ENCODE measurements at regions not wholly inside any gene's neighbourhood (a gene's known extent, or its start where the extent isn't known, plus 50 kb on each side); places are given as distances from the start of the nearest gene placed in this dataset.
A peak's percentile ranks its signal among the peaks of the same experiment; 100 is the strongest.

DNA sequence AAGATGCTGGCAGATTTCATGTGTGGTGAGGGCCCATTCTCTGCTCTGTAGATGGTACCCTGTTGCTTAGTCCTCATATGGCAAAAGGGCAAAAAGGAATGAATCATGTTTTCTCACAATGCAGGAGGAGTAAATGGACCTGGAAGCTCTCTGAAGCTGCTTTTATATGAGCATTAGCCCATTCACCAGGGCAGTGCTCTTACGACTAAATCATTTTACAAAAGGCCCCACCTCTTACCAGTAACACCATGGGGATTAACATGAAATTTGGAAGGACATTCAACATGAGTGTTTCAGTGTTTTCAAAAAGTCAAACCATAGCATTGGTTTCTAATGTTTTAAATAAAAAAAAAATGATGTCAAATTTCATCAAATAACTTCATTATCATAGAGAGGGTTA lies 495.7 kb upstream of the CBLB start:
- intact Hi-C loops (cut with micrococcal nuclease), result loop anchor here (10.0 kb wide), 1 partner anchor 190 kb away; no protein-coding TSS in a partner anchor
- Mint-ChIP-seq H3K9me3 (peaks cover 5% of the 10 kb centered on the region), H3K4me3 (no peak overlapping the region), H3K36me3 (ENCODE audit: low read depth) (no peaks in the 10 kb centered on the region), H3K4me1 (peaks cover 5% of the 10 kb centered on the region), H3K27me3 (no peaks in the 10 kb centered on the region), H3K27ac (no peak overlapping the region)
- CTCF ChIA-PET, result interaction anchor here (0.6 kb wide), 1 partner anchor 245 kb away, joined by 3 read pairs; no protein-coding TSS in a partner anchor
- ATAC-seq (ENCODE audit: low read depth) (no peak), DNase-seq (no peak)
- no peak for TF ChIP-seq CTCF (IDR thresholded peaks at IDR 0.05)
- POLR2A ChIA-PET, result no interaction called here

- ATAC-seq (ENCODE audit: low read depth), result no peak
- no peak overlapping the region for H3K4me3 Mint-ChIP-seq
- intact Hi-C loops (cut with micrococcal nuclease), result loop anchor here (10.0 kb wide), 1 partner anchor 190 kb away; no protein-coding TSS in a partner anchor
- no peak overlapping the region for H3K27ac Mint-ChIP-seq
- DNase-seq, result no peak
- CTCF ChIA-PET, result no interaction called here
- POLR2A ChIA-PET, result no interaction called here
- peaks cover 5% of the 10 kb centered on the region for H3K9me3 Mint-ChIP-seq
- TF ChIP-seq CTCF (IDR thresholded peaks at IDR 0.05), result peak; percentile 75
- no peaks in the 10 kb centered on the region for H3K36me3 Mint-ChIP-seq (ENCODE audit: low read depth)
- H3K4me1 Mint-ChIP-seq, result peaks cover 5% of the 10 kb centered on the region
- no peaks in the 10 kb centered on the region for H3K27me3 Mint-ChIP-seq
Observed at GRCh38 chr3:106365061-106365691, 496.4 kb upstream of the CBLB start.

- ATAC-seq (ENCODE audit: low read depth) (no peak), DNase-seq (no peak)
- Mint-ChIP-seq H3K27ac (no peak overlapping the region), H3K9me3 (peaks cover 5% of the 10 kb centered on the region), H3K27me3 (peaks cover 1% of the 10 kb centered on the region), H3K4me1 (peaks cover 5% of the 10 kb centered on the region), H3K36me3 (ENCODE audit: low read depth) (no peaks in the 10 kb centered on the region), H3K4me3 (no peak overlapping the region)
- ChIA-PET CTCF (no interaction called here), POLR2A (no interaction called here)
- TF ChIP-seq CTCF (IDR thresholded peaks at IDR 0.05), result no peak
- intact Hi-C loops (cut with micrococcal nuclease), result loop anchor here (10.0 kb wide), 1 partner anchor 188 kb away; no protein-coding TSS in a partner anchor
Observed at GRCh38 chr3:106366352-106366751, 497.5 kb upstream of the CBLB start.

- POLR2A ChIA-PET, result no interaction called here
- H3K4me1 Mint-ChIP-seq, result peaks cover 5% of the 10 kb centered on the region
- H3K27me3 Mint-ChIP-seq, result peaks cover 1% of the 10 kb centered on the region
- no peaks in the 10 kb centered on the region for H3K36me3 Mint-ChIP-seq (ENCODE audit: low read depth)
- no peaks in the 10 kb centered on the region for H3K9me3 Mint-ChIP-seq
- CTCF ChIA-PET, result no interaction called here
- H3K4me3 Mint-ChIP-seq, result no peak overlapping the region
- no peak for TF ChIP-seq CTCF (IDR thresholded peaks at IDR 0.05)
- no peak overlapping the region for H3K27ac Mint-ChIP-seq
- ATAC-seq (ENCODE audit: low read depth), result no peak
- DNase-seq, result no peak
- intact Hi-C loops (cut with micrococcal nuclease), result loop anchor here (10.0 kb wide), 1 partner anchor 187 kb away; no protein-coding TSS in a partner anchor
Observed at GRCh38 chr3:106367496-106367895, 498.7 kb upstream of the CBLB start.

- CTCF ChIA-PET, result interaction anchor here (0.5 kb wide), 1 partner anchor 63 kb away, joined by 3 read pairs; no protein-coding TSS in a partner anchor
- intact Hi-C loops (cut with micrococcal nuclease), result no loop called here
Observed at GRCh38 chr3:106371221-106371970, 502.6 kb upstream of the CBLB start.

More at GRCh38 chr3:106371221-106371970, 502.6 kb upstream of the CBLB start:
- DNase-seq (no peak), ATAC-seq (ENCODE audit: low read depth) (no peak)
- Mint-ChIP-seq H3K27me3 (peaks cover 1% of the 10 kb centered on the region), H3K27ac (no peak overlapping the region), H3K4me1 (no peaks in the 10 kb centered on the region), H3K36me3 (ENCODE audit: low read depth) (no peaks in the 10 kb centered on the region), H3K4me3 (no peak overlapping the region), H3K9me3 (no peaks in the 10 kb centered on the region)
- POLR2A ChIA-PET, result no interaction called here
- TF ChIP-seq CTCF (IDR thresholded peaks at IDR 0.05), result no peak

All from activated B cell treated with CpG ODN at 0.5 μM for 24 hours (primary cell).